HFF-Myc (cell line): ENCODE measurements at regions not wholly inside any gene's neighbourhood (a gene's known extent, or its start where the extent isn't known, plus 50 kb on each side); places are given as distances from the start of the nearest gene placed in this dataset.
"Not testable (repeated sequence)": the region's sequence is repeated elsewhere in the genome, so short reads cannot be mapped to it uniquely, and the experiment has no call there.

Experiments used
- DNase-seq: peaks from one replicate; pipeline ENCODE4 v3.0.0-alpha.2; 2011; ENCODE audit warnings: low read depth; ENCODE audit errors: extremely low read depth
- H3K4me3 ChIP-seq: replicated peaks from 2 replicates; pipeline ENCODE4 v1.5.1; 2011; ENCODE audit warnings: low read depth, mild to moderate bottlenecking, control low read depth, low read length
- TF ChIP-seq, protein P1 (sequence below): IDR thresholded peaks from 2 replicates; pipeline ENCODE4 v1.5.1; 2012; ENCODE audit warnings: mild to moderate bottlenecking, low read depth, low read length, control low read depth; ENCODE audit errors: missing control alignments

DNA sequence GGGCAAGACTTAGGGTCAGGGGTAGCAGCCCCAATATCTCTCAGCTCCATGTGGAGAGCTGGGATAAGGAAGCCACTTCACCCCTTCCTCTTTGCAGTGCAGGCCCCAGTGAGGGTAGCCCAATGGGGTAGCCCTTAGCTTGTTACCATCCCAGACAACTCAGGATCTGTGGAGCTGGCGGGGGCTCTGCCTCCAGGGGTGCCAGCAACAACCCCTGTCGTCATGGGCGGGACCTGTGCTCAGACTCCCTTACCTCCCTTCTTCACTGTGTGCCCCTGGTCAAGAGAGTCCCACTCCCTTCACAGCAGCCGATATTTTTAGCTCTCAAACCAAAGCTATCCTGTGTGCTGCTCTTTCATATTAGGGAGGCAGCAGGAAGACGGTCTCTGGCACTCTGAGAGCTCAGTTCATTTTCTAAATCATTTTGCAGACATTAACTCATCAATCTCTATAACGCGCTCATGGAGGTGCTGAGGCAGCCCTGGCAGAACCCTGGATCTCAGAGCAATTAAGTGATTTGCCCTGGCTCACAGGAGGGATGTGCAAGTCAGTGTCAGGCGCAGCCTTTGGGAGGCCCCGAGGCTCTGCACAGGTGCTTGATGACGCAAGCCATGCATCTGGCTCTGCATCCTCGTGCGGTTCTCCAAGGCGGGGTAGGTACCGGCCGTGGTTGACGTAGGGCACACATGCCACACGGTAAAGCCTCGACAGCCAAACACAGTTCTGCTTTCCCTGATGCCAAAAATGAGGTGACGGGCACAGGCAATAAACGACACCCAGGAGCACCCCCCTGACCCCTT is 357.6 kb downstream of the SHANK2 start:
- H3K4me3 ChIP-seq, result no peak overlapping the region
- TF ChIP-seq, protein P1, sequence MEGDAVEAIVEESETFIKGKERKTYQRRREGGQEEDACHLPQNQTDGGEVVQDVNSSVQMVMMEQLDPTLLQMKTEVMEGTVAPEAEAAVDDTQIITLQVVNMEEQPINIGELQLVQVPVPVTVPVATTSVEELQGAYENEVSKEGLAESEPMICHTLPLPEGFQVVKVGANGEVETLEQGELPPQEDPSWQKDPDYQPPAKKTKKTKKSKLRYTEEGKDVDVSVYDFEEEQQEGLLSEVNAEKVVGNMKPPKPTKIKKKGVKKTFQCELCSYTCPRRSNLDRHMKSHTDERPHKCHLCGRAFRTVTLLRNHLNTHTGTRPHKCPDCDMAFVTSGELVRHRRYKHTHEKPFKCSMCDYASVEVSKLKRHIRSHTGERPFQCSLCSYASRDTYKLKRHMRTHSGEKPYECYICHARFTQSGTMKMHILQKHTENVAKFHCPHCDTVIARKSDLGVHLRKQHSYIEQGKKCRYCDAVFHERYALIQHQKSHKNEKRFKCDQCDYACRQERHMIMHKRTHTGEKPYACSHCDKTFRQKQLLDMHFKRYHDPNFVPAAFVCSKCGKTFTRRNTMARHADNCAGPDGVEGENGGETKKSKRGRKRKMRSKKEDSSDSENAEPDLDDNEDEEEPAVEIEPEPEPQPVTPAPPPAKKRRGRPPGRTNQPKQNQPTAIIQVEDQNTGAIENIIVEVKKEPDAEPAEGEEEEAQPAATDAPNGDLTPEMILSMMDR, result no peak
- DNase-seq, result no peak

DNA sequence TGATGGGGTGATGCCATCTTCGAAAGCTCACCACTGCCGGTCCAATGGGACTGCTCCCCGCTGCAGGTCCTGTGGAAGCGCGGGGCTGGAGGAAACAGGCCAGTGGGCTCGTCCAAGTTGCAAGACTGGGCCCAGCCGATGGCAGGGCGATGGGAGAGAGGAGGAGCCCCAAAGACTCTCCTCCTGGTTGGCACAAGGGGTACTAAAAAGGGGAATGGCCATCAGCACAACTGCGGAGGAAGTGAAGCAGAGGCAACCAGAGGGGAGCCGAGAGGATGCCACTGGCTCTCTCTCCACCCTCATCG is 357.1 kb downstream of the SHANK2 start:
- no peak for DNase-seq
- TF ChIP-seq, protein P1, result no peak
- no peak overlapping the region for H3K4me3 ChIP-seq

GRCh38 chr11:70897429-70897828 is 354.9 kb downstream of the SHANK2 start:
- TF ChIP-seq, protein P1, result no peak
- no peak for DNase-seq
- no peak overlapping the region for H3K4me3 ChIP-seq

DNA sequence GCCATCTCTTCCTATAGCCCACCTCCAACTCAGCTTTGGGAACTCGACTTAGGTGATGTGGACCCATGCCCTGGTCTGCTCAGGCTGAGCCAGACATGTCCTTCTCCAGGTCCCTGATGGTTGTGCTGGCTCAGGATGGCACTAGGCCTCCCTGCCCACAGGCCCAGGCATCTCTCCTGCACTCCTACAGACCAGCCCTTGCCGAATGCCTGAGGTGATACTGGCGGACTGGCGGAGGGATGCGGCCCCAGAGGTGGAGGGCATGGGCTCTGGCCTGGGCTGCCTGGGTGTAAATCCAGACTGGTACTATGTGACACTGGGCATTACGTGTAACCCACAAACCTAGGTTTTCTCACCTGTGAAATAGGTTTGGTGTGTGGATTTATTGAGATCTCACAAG is 352.8 kb downstream of the SHANK2 start:
- DNase-seq, result no peak

GRCh38 chr11:70900540-70900939 is 351.8 kb downstream of the SHANK2 start:
- H3K4me3 ChIP-seq, result no peak overlapping the region
- DNase-seq, result no peak
- TF ChIP-seq, protein P1, result no peak

More for the DNA sequence above, 352.8 kb downstream of the SHANK2 start:
- H3K4me3 ChIP-seq, result no peak overlapping the region
- TF ChIP-seq, protein P1, result no peak

DNA sequence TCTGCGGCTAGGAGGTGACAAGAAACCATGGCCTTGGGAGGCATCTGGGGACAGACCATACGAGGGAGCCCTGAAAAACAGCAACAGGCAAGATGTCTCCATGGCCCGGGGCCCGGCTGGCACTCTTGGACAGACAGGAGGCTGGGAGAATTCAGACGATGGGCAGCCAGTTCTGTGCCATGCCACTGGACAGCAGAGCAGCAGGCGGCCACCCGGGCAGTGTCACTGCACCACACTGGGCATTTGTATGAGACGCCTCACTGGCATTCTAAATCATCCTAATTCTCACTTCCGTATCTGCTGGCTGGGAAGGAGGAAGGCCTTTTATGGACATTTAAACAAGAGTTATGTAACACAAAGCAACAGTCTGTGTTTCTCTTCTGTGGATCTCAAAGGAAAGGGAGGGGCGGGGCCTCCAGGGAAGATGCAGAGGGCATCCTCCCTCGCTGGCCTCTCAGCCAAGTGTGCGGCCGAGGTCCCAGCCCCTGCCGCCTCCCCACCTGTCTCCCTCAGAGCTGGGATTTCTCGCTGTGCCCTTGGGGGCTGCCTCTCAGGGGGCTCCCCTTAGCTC is 350.3 kb downstream of the SHANK2 start:
- H3K4me3 ChIP-seq, result no peak overlapping the region
- DNase-seq, result no peak
- TF ChIP-seq, protein P1, result no peak

- not testable (repeated sequence) for DNase-seq, H3K4me3 ChIP-seq
These were observed 349.1 kb downstream of the SHANK2 start for GRCh38 chr11:70903229-70903628.
